Panc1 (cell line): ENCODE measurements at regions not wholly inside any gene's neighbourhood (a gene's known extent, or its start where the extent isn't known, plus 50 kb on each side); places are given as distances from the start of the nearest gene placed in this dataset.

Experiments
- CTCF ChIP-seq: fragments of 450-650 bp; IDR thresholded peaks from 2 replicates; pipeline ENCODE4 v1.5.1; 2017; ENCODE audit warnings: mild to moderate bottlenecking
- POLR2AphosphoS5 ChIP-seq: IDR thresholded peaks from 2 replicates; pipeline ENCODE4 v1.6.1; 2012; ENCODE audit warnings: mild to moderate bottlenecking, low read depth, low read length, moderate library complexity
- TCF7L2 ChIP-seq: IDR thresholded peaks from 2 replicates; pipeline ENCODE4 v1.6.1; 2011; ENCODE audit warnings: mild to moderate bottlenecking, low read depth, low read length, inconsistent platforms

- TF ChIP-seq CTCF (no peak), POLR2AphosphoS5 (no peak), TCF7L2 (no peak)
Measured at GRCh38 chr14:51424041-51424440, 184.0 kb downstream of the TMX1 start.
